GM15510 (cell line): ENCODE measurements at regions not wholly inside any gene's neighbourhood (a gene's known extent, or its start where the extent isn't known, plus 50 kb on each side); places are given as distances from the start of the nearest gene placed in this dataset.

ENCODE experiments used
- POLR2A ChIP-seq: IDR thresholded peaks from 3 replicates; pipeline ENCODE4 v1.6.1; 2011; ENCODE audit warnings: borderline replicate concordance; ENCODE audit not compliant: insufficient read length; ENCODE audit errors: extremely low read depth

DNA sequence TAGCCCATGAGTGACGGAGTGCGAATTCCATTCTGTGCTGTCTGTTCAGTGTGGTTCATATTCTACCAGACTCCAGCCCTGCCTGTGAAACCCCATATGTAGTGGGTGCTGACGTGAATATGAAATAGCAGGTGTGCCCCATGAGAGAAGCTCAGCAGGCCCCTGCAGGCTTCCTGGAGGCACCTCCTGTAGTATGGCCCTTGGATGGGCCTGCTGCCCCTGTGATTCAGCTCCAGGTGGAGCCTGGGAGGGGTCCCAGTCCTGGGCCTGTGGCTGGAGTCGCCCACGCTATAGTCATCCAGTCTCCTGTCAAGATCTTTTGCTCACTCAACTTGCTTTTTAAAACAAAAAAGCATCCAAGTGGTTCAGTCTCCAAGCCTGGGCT lies 125.5 kb downstream of the GLI2 start:
- TF ChIP-seq POLR2A = no peak

DNA sequence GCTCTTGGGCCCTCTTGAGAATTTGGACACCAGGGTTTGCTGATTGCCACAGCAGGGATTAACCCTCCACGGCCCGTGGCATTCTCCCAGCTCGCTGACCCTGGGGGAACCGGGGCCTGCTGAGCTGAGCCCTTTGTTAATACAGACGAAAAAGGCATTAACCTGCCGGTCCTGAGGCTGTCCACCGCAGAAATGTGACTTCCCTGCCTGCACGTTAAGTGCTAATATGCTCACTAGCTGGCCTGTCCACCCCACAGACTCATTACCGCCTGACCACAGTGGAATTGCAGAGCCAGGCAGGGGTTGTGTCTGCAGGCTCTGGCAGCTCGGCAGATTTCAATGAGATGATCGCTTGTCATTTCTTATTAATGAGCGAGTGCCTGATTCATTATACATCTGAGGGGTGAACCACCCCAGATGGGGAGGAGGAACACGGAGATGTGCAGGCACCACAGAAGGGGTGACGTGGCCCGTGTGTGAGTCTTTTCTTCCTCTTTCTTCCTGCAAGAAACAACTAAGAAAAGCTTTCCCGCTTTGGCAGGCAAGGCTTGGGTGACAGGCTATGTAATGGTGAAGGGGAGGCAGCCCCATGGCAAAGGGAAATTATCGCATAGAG lies 126.0 kb downstream of the GLI2 start:
- no peak for TF ChIP-seq POLR2A

DNA sequence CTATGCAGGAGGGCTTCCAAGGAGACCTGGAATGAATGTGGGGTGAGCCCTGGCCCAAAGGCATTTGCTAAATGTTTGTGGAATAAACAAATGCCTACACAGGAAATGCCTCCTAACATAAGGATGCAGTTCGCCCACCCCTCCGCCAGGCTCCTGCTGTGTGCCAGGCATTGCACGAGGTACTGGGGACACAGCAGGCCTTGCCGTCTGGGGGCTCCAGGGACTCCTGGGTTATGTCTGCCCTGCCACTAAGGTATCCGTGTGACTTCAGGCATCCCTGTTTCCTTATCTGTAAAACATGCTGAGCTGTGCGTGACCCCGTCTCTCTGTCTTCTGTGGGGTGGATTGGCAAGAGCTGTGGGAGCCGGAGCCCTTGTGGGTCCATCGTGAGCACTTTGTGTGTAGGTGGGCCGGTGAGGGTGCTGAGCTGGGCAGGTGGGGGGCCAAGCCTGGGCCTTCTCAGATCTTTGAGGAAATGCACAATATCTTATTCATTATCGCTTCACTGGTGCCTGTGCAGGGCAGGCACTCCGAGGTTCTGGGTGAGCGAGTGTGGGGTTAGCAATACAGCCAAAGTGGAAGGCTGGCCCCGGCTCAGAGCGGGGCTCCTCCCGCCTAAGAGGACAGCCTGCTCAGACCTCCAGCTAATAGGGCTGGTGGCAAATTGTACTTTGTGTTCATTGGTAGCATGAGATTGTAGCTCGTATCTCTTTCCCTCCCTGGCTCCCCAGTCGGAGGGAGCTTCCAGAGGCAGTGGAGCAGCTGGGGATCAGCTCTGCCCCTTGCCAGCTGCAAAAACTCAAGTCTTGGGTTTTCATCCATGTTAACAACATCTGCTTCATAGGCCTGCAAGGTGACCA lies 126.8 kb downstream of the GLI2 start:
- TF ChIP-seq POLR2A = no peak

GRCh38 chr2:120863146-120863545 lies 127.5 kb downstream of the GLI2 start:
- TF ChIP-seq POLR2A = no peak

DNA sequence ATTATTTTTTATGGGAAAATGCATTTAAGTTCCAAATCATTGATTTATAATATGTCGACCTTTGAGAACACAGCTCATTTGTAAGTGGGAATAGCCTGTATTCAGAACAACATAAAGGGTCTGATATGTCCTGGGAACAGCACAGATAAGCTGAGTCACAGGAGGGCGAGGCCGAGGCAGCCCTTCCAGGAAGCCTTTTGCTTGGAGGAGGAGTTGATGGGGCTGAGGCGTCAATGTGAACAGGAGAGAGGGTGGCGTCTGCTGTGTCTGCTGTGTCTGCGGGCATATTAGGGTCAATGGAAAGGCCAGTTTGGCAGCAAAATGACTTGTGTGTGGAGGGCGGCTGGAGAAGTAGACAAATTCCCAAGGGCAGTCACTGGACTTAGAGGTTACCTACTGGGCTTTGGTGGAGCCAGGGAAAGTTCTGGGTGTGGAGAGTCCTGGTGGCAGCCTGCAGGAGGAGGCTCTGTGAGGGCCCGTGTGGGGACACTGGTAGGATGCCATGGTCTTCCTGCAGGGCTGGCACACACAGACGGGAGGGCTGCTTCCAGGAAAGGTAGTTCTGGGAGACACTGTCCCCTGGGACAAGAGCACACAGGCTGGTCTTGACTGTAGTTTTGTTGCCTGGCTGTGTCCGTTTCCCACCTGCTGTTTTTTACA lies 128.1 kb downstream of the GLI2 start:
- no peak for TF ChIP-seq POLR2A

GRCh38 chr2:120864981-120865380 lies 129.3 kb downstream of the GLI2 start:
- TF ChIP-seq POLR2A = no peak

DNA sequence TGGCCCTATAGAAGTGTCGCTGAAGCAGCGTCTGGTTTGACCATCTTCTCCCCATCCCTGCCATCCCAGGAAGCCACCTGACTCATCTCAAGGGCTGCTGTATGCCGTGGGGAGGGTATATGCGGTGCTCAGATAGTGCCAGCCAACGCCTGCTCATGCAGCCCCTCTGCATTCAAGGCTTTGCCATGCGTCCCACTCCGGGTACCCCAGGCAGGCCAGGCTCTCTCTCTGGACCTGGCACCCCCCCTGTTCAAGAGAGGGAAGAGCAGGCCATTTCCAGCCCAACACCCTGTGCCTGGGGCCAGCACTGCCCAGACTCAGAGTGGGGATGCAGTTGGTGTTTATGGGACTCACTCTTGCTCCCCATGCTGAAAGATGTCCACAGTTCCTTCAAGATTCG lies 130.0 kb downstream of the GLI2 start:
- no peak for TF ChIP-seq POLR2A

DNA sequence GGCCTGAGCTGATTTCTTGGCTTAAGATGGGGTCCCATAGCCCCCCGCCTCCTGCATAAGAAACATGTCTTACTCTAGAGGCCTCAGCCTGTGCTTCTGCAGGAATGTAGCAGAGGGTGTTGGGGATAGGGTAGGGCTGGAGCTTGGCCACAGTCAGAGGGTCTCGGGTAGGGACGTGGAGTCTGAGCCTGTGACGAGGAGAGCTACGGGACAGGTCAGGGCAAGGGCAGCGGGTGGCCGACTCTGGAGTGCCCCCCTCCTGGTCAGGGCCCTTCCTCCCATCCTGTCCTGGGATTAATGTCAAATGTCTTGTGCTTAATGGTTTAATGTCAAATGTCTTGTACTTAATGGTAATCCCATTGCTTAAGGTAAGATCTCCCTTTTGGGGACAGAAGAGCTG lies 130.4 kb downstream of the GLI2 start:
- no peak for TF ChIP-seq POLR2A

GRCh38 chr2:120866483-120867140 lies 130.9 kb downstream of the GLI2 start:
- TF ChIP-seq POLR2A = no peak

- TF ChIP-seq POLR2A = no peak
Measured at GRCh38 chr2:120867290-120868241, 131.9 kb downstream of the GLI2 start.

GRCh38 chr2:120868366-120868765 lies 132.7 kb downstream of the GLI2 start:
- no peak for TF ChIP-seq POLR2A

GRCh38 chr2:120869036-120869729 lies 133.5 kb downstream of the GLI2 start:
- TF ChIP-seq POLR2A = no peak

DNA sequence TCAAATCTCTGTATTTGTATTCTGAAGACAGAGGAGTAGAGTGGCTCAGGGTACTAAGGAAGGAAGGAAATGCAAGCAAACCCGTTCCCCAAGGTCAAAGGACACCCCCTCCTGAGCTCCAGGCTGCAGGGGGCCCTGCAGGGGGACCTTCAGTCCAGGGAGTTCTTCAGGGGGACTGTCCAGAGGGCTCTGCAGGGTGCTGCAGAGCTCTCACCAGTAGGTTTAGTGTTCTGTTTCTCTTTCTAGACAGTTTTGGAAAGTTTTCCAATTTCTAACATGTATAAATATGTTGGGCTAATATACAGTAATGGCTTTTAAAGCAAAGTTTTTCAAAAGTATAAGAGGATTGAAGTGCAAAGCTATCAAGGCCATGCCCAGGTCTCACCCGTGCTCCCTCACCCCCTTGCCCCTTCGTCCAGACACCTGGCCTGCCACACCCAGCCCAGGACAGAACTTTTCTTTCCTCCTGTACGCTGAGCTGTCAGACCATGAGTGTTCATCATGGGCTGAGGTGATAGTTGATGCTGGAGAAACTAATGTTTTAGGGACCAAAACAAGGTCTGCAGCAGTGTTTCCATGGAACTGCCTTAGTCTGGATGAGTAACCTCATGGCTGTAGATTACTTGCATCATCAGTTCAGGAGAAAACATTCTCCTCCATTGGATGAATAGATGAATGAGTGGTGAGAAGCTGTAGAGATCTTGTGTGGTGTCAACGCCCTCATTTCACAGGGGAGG lies 134.2 kb downstream of the GLI2 start:
- TF ChIP-seq POLR2A = no peak
